ENCODE measurements at regions not wholly inside any gene's neighbourhood (a gene's known extent, or its start where the extent isn't known, plus 50 kb on each side); places are given as distances from the start of the nearest gene placed in this dataset.
"Not testable (repeated sequence)": the region's sequence is repeated elsewhere in the genome, so short reads cannot be mapped to it uniquely, and the experiment has no call there.

GRCh38 chr12:25615119-25615518, 62.0 kb upstream of the LMNTD1 start:
- peak; percentile 80 for DNase-seq (ENCODE audit: low read depth)

- no peak for DNase-seq (ENCODE audit: low read depth)
Observed at GRCh38 chr12:25616286-25616685, 63.2 kb upstream of the LMNTD1 start.

DNA sequence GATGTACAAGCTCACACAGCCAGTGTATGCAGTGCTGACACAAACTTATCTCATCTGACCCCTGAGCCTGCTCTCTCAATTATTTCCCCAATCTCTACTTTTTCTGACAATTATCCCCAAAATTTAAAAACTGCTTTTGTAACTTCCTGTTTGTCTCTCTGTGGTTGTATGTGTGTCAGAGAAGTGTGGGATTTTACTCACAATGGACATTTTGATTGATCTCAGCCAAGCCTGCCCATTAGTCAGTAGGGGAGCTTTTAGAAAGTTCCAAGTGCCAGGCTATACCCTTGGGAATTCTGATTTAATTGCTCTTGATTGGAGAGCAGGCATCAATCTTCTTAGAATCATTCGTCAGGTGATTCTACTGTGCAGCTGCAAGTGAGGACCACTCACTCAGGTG, 64.9 kb upstream of the LMNTD1 start:
- DNase-seq (ENCODE audit: low read depth), result no peak

GRCh38 chr12:25623816-25624215, 70.7 kb upstream of the LMNTD1 start:
- no peak for DNase-seq (ENCODE audit: low read depth)

- DNase-seq (ENCODE audit: low read depth), result no peak
Observed at GRCh38 chr12:25625146-25625545, 72.1 kb upstream of the LMNTD1 start.

DNA sequence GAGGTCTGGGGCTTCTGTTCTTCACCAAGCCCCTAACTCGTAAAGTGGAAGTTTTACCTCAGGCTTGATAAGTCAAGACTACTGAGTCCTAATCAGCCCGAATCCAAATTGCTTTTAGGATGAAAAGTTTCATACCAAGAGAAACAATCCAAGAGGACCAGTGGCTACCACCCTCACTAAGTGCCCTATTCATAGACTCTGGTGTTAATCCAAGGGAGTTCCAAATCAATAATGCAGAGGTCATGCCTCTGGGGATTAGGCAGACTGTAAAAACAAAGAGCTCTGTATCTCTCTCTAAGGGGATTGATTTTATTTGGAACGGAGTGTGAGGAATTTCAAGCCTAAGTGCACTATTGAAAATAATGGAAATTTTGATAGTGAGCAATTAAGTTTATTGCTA, 76.3 kb upstream of the LMNTD1 start:
- DNase-seq (ENCODE audit: low read depth), result no peak

DNA sequence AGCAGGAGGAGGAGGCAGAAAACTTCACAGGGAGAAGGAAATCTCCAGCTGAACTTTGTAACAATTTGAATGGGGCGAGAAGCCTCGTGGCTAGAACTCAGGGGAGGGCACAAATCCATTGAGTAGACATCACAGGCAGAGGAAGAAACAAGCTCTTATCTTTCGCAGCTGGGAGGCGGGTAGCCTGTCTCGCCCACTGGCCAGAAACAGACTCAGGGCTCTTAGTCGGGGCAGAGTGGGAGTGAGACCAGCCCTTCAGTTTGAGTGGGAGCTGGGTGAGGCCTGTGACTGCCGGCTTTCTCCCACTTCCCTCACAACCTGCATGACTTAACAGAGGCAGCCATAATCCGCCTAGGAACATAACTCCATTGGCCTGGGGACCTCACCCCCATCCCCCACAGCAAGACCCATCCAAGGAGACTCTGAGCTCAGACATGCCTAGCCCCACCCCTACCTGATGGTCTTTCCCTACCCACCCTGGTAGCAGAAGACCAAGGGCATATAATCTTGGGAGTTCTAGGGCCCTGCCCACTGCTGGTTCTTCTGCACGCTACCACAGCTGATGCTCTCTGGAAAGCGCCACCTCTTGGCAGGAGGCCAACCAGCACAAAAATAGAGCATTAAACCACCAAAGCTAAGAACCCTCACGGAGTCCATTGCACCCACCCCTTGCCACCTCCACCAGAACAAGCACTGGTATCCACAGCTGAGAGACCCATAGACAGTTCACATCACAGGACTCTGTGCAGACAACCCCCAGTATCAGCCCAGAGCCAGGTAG, 77.8 kb upstream of the LMNTD1 start:
- not testable (repeated sequence) for DNase-seq (ENCODE audit: low read depth)

DNA sequence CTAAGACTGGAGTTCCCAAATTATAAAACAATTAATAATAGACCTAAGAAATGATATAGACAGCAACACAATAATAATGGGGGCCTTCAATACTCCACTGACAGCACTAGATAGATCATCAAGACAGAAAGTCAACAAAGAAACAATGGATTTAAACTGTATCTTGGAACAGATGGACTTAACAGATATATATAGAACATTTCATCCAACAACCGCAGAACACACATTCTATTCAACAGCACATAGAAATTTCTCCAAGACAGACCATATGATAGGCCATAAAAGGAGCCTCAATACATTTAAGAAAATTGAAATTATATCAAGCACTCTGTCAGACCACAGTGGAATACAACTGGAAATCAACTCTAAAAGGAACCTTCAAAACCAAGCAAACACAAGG, 80.1 kb upstream of the LMNTD1 start:
- not testable (repeated sequence) for DNase-seq (ENCODE audit: low read depth)

DNA sequence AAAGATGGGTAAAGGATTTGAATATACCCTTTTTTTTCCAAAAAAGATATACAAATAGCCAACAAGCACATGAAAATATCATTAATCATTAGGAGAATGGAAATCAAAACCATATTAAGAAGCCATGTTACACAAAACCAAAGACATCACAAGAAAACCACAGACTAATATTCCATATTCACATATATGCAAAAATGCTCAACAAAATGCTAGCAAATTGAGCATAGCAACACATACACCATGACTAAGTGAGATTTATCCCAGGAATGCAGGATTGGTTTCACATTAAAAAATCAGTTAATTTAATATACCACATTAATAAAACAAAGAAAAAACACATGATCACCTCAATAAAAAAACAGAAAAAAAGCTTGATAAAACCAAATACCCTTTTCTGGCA, 84.7 kb upstream of the LMNTD1 start:
- DNase-seq (ENCODE audit: low read depth), result no peak

DNA sequence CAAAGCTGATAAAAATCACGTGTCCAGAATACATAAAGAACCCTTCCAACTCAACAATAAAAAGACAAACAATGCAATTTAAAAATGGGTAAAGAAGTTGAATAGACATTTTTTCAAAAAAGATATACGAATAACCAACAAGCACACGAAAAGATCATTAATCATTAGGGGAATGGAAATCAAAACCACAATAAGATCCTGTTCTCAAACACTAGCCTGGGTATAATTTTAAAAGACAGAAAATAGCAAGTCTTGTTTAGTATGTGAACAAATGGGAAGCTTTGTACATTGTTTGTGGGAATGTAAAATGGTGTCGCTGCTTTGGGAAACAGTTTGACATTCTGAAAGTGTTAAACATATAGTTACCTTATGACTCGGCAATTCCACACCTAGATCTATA, 86.3 kb upstream of the LMNTD1 start:
- DNase-seq (ENCODE audit: low read depth), result no peak

DNA sequence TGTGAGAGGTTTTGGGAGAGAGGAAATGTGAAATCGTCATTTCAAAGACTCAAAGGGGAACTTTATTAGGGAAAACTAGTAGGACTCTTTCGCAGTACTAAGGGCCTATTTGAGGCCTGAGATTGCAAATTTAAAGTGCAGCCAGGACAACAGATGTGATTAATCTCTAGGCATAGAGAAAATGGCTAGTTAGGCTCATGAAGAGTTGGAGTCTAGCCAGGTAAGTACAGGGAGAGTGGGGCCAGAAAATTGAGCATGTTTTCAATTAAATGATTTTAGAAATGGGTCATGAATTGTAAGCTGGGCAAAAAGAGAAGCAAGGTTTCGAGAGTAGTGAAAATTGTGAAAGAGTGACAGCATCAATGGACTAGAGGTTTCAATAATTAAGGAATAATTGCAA, 91.9 kb upstream of the LMNTD1 start:
- no peak for DNase-seq (ENCODE audit: low read depth)

GRCh38 chr12:25645427-25645826, 92.3 kb upstream of the LMNTD1 start:
- DNase-seq (ENCODE audit: low read depth), result no peak

GRCh38 chr12:25651931-25652330, 98.8 kb upstream of the LMNTD1 start:
- DNase-seq (ENCODE audit: low read depth), result no peak

GRCh38 chr12:25652371-25652770, 99.3 kb upstream of the LMNTD1 start:
- no peak for DNase-seq (ENCODE audit: low read depth)

DNA sequence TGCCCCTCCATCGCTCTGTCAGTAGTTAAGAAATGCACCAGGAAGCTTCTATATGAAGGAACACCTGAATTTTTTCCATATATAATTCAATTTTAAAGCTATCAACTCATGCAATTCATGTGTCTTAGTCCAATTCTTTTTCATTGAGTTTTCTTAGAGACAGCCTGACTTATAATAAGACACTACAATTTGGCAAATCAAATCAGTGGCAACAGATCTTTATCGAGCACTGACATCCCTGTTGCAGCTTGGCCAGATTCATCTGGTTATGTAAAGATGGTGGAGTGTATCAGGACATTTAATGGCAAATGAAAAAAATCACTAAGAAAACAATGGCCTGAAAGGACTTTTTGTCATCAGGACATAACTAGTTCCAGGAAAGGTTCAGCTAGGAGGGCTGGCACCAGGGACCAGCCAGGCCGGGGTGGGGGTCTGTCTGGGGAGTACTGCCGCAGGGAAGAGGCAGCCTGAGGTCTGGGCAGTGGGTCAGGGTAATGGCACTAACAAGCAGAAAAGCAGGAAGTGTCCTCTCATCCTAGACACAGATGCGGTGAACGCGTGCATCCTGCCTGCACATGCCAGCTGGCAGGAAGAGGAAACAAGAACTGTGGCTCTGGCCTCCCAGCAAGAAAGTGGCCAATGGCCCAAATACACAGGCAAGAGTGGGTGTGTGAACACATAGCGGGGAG, 100.5 kb upstream of the LMNTD1 start:
- DNase-seq (ENCODE audit: low read depth), result peak; percentile 40

- DNase-seq (ENCODE audit: low read depth), result no peak
Observed at GRCh38 chr12:25655702-25656101, 102.6 kb upstream of the LMNTD1 start.

DNA sequence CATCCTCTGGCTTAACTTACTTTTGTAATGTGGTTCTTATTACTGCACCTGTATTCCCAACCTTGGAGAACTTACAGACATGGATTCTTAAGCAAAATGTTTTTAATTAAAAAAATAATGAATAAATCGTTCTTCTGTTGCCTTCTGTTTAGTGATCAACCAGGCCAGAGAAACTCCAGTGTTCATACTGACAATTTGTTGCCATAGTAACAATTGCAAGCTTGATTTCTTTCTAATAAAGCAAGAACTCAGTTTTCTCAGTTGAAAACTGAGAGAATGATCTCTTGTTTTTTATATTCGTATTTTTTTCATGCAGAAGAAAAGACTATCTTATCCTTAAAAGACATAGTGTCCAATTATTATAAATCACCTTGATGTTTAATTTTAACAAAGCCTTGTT, 106.5 kb upstream of the LMNTD1 start:
- DNase-seq (ENCODE audit: low read depth), result no peak

DNA sequence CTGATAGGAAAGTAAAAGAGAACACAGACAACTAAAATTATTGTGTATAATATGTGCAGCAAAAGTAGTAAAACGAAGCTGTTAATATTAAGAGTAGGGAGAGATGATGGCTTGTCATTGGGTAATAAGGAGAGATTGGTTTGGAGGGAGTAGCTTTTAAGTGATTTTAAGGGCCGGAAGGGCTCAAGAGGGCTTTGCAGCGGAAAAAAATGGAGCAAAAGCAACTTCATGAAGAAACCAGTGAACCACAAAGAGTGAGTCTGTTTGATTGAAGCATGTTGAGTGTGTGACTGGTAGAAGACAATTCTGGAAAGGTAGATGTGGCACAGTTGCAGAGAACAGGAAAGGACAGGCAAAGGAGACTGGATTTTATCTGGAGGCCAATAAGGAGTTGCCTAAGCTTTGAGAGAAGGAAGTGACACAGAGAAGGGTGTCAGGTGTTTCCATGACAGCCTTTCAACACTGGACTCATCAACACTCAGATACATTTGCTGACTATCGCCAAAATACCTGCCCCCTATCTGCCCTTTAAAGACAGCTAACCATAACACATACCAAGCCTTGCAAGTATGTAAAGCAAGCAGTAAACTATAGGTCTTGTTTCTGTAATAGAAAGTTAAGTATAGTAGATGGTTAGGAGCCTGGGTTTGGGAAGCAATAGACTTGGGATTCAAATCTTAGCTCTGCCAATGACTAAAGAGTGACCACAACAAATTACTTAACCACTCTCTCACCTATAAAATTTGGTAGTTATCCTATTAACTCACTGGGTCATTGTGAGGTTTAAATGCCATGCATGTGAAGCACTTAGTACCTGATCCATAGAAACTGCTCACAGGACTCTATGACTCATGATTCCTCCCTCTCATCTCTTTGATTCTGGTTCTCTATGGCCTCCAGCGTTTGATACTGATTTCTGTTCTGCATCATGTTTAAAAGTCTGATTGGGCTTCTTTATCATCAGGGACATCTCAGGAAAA, 117.3 kb upstream of the LMNTD1 start:
- DNase-seq (ENCODE audit: low read depth), result peak; percentile 50

GRCh38 chr12:25675808-25676207, 122.7 kb upstream of the LMNTD1 start:
- no peak for DNase-seq (ENCODE audit: low read depth)

- no peak for DNase-seq (ENCODE audit: low read depth)
Observed at GRCh38 chr12:25677232-25677937, 124.3 kb upstream of the LMNTD1 start.

GRCh38 chr12:25681580-25681979, 128.5 kb upstream of the LMNTD1 start:
- DNase-seq (ENCODE audit: low read depth), result peak; percentile 28

GRCh38 chr12:25682421-25682820, 129.3 kb upstream of the LMNTD1 start:
- no peak for DNase-seq (ENCODE audit: low read depth)

Measured in RPMI7951 (cell line).